ENCODE measurements at regions not wholly inside any gene's neighbourhood (a gene's known extent, or its start where the extent isn't known, plus 50 kb on each side); places are given as distances from the start of the nearest gene placed in this dataset.

DNA sequence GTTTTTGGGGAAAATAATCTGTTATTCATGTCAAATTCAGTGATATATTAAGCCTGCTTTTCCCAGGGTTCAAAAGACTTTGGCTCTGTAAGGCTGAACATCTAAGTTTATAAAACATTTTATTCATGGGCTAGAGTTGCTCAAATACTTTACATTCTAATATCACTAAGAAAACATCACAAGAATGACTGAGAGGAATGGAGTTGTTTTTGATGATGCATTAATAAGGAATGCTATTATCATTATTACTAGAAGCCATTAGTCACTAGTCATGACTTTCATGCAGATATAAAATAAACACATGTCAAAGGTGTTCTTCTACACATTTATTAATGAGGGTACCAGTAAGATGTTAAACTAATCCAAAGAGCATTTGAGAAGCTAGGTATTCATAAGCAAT is 185.5 kb upstream of the KCNN2 start:
- intact Hi-C loops (cut with DNase I; ENCODE audit: low total_unique reads): no loop called here
- no peaks in the 10 kb centered on the region for H3K4me1 ChIP-seq
- H3K4me3 ChIP-seq: no peak overlapping the region
- H3K27ac ChIP-seq: no peak overlapping the region
- TF ChIP-seq CTCF (IDR thresholded peaks at IDR 0.05): no peak
- no peaks in the 10 kb centered on the region for H3K27me3 ChIP-seq
- H3K36me3 ChIP-seq: no peaks in the 10 kb centered on the region
- H3K9me3 ChIP-seq: peaks cover 0 to 6% (median 5%) of the 10 kb centered on the region in 3 donors
- DNase-seq: no peak

DNA sequence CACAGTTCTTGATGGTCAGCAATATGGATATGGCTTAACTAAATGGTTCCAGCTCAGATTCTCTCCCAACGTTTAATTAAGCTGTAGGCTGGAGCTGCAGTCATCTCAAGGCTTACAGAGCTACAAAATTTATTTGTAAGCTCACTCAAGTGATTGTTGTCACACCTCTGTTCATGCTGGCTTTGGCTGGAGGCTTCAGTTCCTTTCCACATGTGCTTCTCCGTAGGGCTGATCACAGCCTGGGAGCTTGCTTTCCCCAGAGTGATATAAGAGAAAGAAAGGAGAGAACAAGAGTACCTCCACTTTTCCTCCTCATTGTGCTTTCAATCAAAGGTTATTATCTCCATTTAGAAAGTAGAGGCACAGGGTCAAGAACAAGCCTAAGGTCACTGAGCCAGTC is 182.7 kb upstream of the KCNN2 start:
- DNase-seq: no peak
- no peaks in the 10 kb centered on the region for H3K36me3 ChIP-seq
- intact Hi-C loops (cut with DNase I; ENCODE audit: low total_unique reads): no loop called here
- no peaks in the 10 kb centered on the region for H3K4me1 ChIP-seq
- no peak overlapping the region for H3K4me3 ChIP-seq
- no peaks in the 10 kb centered on the region for H3K9me3 ChIP-seq
- no peaks in the 10 kb centered on the region for H3K27me3 ChIP-seq
- no peak for TF ChIP-seq CTCF (IDR thresholded peaks at IDR 0.05)
- no peak overlapping the region for H3K27ac ChIP-seq

DNA sequence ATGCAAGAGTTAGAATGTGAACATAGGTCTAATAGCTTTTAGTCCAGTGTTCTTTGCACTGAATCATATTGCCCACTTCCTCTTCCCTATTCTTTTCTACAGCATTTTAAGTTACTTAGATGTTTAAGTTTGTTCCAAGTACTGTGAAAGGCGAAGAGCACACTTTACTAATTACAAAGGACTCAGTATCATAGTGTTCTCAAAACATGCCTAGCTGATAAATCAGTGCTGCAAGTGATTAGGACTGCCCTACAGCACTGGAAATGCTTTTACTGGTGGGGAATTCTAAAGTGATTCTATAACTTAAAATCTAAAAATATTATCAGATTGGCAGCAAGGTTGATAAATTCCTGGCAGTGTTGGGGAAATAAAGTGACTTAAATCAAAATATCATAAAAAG is 177.9 kb upstream of the KCNN2 start:
- no peaks in the 10 kb centered on the region for H3K9me3 ChIP-seq
- no peak for DNase-seq
- no peak overlapping the region for H3K4me3 ChIP-seq
- intact Hi-C loops (cut with DNase I; ENCODE audit: low total_unique reads): no loop called here
- no peak for TF ChIP-seq CTCF (IDR thresholded peaks at IDR 0.05)
- no peaks in the 10 kb centered on the region for H3K36me3 ChIP-seq
- no peak overlapping the region for H3K27ac ChIP-seq
- H3K27me3 ChIP-seq: no peaks in the 10 kb centered on the region
- no peaks in the 10 kb centered on the region for H3K4me1 ChIP-seq

DNA sequence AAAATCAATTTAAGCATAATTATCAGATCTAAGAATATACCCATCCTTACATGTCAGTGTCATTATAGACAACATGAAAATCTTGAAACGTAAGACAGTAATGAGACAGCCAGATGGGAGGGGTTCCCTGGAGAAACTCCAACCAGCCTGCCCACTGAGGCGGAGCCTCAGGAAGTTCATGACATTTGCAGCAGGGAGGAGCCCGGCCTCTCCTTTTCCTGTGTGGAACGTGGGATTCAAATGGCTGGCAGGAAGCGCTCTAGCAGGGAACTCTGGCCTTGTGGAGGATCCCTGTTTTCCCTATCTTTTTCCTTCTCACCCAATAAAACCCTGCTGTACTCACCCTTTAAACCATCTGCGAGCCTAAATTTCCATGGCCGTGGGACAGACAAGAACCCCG is 176.6 kb upstream of the KCNN2 start:
- no peak for DNase-seq
- Histone ChIP-seq H3K4me3 (no peak overlapping the region), H3K36me3 (no peaks in the 10 kb centered on the region), H3K27me3 (no peaks in the 10 kb centered on the region), H3K9me3 (no peaks in the 10 kb centered on the region), H3K27ac (no peak overlapping the region), H3K4me1 (no peaks in the 10 kb centered on the region)
- intact Hi-C loops (cut with DNase I; ENCODE audit: low total_unique reads): no loop called here
- TF ChIP-seq CTCF (IDR thresholded peaks at IDR 0.05): no peak

- no peak for TF ChIP-seq CTCF (IDR thresholded peaks at IDR 0.05)
- no peaks in the 10 kb centered on the region for H3K9me3 ChIP-seq
- H3K36me3 ChIP-seq: no peaks in the 10 kb centered on the region
- H3K4me1 ChIP-seq: no peaks in the 10 kb centered on the region
- H3K4me3 ChIP-seq: no peak overlapping the region
- no peak for DNase-seq
- H3K27ac ChIP-seq: no peak overlapping the region
- H3K27me3 ChIP-seq: no peaks in the 10 kb centered on the region
- intact Hi-C loops (cut with DNase I; ENCODE audit: low total_unique reads): no loop called here
Measured at GRCh38 chr5:114191441-114191840, 170.4 kb upstream of the KCNN2 start.

DNA sequence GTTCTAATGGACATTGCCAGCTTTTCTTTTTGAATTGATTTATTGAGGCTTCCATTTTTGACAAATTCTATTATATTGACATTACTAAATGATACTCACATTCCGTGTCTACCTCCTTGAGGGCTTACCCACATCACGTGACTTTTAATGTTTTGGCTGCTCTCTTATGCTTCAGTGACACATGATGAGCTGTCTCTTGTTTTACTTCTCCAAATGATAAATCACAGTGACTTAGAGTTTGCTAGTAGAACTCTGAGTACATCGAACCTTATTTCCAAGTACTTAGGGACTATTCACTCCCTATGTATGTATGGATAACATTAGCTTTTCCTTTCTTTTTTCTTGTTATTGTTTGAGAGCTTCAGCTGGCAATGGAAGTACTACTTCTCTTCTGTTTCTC is 169.8 kb upstream of the KCNN2 start:
- intact Hi-C loops (cut with DNase I; ENCODE audit: low total_unique reads): no loop called here
- Histone ChIP-seq H3K4me3 (no peak overlapping the region), H3K27ac (no peak overlapping the region), H3K4me1 (no peaks in the 10 kb centered on the region), H3K36me3 (no peaks in the 10 kb centered on the region), H3K9me3 (no peaks in the 10 kb centered on the region), H3K27me3 (no peaks in the 10 kb centered on the region)
- TF ChIP-seq CTCF (IDR thresholded peaks at IDR 0.05): no peak
- no peak for DNase-seq
